RKO (cell line): ENCODE measurements at regions not wholly inside any gene's neighbourhood (a gene's known extent, or its start where the extent isn't known, plus 50 kb on each side); places are given as distances from the start of the nearest gene placed in this dataset.
A peak's percentile ranks its signal among the peaks of the same experiment; 100 is the strongest.

ENCODE experiments used
- DNase-seq: peaks from one replicate; pipeline ENCODE4 v3.0.0-alpha.2; 2016; ENCODE audit warnings: low spot score

DNA sequence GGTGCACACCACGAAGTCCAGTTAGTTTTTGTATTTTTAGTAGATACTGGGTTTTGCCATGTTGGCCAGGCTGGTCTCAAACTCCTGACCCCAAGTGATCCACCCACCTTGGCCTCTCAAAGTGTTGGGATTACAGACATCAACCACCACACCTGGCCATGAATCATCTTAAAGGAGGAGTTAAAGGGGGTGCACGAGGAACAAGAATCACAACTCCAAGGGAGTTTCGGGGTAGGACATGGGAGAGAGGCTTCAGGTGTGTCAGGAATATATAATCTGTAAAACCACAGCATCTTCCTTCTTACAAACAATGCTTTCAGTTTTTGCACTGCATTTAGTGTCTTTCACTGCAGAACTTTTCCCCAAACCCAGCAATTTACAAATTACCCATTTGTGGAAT, 137.4 kb upstream of the SGK1 start:
- no peak for DNase-seq

DNA sequence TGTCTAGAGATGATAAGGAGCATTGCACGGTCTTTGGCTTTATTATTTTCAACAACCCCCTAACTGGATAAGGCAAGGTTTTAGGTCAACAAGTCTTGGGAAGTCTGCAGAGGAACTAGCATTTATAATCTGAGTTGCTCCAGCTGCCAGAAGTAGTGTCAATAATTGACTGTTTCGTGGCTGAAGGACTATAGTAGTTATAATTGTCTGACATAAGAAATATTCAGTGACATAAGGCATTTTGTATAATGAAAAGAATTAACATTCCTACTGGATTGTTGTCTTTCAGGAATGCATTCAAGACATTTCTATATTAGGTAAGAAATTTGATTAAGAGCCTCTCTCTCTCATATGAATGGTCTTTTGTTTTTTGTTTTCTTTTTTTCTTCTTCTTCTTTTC, 136.9 kb upstream of the SGK1 start:
- no peak for DNase-seq

DNA sequence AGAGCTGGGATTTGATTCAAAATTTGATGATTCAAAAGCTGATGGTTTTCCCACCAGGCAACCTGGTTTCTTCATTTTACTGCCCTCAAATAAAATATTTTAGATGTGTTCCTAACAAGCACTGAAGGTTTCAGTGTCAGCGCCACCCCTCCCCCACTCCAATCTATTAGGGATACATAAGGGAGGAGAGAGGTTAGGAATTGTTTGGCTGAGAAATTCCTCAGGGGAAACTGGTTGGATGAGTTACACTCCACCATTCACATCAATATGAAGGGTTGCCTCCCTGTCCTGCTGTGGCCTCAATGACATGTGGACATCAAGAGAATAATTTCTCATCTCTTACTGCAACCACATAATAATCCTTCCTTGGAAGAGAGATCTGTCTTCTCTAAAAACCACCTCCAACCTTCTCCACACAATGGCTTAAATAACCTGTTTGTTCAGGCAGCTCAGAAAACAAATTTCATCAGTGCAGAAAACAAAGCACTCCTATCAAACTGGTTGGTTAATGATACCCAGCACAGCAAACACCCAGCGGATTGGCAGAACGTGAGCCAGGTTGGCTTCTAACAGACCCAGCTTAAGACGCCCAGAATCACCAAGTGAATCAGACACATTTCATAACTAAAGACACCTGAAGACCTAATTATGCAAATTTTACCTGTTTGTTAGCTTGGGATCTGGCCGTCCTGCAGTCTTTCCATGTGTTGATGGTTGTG, 136.0 kb upstream of the SGK1 start:
- no peak for DNase-seq

DNA sequence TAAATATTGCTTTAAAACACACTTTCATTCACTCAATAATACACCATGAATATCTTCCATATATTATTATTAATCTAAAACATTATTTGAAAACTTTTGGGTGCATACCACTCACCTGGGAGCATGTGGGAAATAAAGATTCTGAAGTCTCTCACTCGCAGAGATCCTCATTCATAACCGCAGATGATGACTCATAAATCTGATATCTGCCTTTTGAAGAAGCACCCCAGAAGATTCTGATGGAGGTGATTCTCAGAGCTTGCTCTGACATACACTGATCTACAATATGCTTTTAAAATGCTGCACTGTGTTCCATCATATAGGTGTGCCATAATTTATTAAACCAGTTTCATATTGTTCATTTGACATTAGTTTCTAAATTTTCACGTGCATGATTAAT, 135.0 kb upstream of the SGK1 start:
- DNase-seq = no peak

DNA sequence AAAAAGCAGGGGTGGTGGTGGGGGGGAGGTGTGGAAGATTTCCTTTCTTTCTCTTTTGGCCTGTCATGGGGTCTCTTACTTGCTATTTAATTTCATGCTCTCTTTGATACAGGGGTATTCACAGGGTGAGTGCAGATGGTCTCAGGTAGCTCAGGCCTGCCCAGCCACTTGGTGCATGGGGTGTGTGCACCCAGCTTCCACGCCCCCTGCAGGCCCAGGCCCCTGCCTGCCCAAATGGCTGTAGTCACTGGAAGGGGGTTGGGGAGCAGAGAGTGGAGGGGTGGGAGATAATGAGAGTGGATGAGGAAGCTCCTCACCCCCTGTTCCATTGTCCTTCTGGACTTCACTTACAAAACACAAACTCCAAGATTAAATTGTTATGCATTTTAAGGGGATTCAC, 133.6 kb upstream of the SGK1 start:
- no peak for DNase-seq

DNA sequence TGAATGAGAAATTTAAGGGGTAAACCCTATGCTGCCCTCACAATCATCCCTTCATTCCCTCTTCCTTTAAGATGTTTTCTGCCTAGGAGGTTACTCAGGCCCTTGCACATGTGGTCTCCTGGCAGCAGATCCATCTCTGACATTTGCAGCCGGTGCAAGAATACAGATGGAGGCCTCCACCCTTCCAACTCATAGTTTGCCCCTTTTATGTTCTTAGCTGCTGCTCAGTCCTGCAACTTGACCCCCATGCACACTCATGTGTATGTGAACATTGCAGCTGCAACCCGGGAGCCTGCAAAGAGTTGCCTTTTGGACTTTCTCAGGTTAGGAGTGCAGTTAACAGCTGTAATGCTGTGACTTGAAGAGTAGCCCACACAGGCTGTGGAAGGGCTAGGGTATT, 131.9 kb upstream of the SGK1 start:
- DNase-seq = no peak

DNA sequence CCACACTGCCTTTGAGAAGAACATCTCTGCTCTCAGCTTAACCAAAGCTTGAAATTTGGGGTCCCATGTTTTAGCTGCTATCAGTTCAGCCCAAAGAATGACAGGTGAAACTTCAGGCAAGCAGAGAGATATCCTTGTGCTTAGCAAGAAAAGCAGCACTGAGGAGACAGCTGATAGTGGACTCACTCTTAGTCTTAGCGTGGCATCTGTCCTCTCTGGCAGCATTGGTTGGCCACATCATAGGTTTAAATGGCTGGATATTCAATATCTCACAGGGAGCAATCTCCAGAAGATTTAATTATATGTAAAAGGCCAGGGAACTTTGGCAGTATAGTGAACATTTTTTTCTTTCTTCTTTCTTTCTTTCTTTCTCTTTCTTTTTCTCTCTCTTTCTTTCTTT, 131.1 kb upstream of the SGK1 start:
- no peak for DNase-seq

DNA sequence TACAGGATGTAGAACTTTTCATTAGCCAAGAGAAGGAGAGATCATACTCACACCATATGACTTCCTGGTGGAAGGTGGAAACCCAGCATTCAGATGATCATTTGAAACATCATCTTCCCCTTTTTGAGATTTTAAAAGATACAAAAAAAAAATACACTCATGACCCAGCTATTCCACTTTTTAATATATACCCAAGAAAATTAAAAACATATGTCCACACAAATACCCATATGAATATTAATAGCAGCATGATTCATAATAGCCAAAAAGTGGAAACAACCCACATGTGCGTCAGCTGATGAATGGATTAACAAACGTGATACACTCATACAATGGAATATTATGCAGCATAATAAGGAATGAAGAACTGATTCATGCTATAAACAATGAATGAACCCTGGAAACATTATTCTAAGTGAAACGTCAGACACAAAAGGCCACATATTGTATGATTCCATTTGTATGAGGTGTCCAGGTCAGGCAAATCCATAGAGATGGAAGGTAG, 130.0 kb upstream of the SGK1 start:
- peak; percentile 43 for DNase-seq

DNA sequence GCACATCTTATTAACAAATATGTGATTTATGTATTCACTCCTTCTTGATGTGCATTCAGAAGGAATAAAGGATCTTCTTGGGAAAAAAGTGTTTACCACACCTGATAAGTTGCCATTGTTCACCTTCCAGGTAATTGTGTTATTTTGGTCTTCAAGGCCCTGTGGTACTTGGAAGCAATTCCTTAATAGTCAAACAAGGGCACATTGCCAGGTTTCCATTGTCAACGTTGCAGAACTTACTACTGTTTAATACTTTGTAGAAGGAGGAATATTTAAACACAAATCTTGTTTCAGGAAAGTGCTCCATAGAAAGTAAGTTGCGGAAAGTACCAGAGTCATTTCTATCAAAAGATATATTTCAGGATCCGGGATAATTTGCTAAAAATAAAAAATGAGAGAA, 129.5 kb upstream of the SGK1 start:
- no peak for DNase-seq

DNA sequence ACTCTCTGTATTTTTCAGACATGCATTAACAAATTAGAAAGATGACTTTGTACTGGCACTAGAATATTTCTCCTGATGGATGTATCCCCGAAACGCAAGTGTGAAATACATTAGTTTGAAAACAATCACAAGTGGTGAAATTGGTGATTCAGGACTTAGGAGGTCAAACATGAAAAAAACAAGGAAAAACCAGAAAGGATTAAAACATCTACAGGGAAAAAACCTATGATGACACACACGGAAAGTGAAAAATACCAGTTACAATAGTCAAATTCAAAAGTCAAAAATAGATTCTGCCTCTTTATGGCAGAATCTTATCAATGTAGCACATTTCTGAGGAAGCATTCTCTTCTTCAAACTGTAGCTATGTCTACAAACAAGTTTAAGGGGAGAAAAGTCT, 129.0 kb upstream of the SGK1 start:
- DNase-seq = no peak

DNA sequence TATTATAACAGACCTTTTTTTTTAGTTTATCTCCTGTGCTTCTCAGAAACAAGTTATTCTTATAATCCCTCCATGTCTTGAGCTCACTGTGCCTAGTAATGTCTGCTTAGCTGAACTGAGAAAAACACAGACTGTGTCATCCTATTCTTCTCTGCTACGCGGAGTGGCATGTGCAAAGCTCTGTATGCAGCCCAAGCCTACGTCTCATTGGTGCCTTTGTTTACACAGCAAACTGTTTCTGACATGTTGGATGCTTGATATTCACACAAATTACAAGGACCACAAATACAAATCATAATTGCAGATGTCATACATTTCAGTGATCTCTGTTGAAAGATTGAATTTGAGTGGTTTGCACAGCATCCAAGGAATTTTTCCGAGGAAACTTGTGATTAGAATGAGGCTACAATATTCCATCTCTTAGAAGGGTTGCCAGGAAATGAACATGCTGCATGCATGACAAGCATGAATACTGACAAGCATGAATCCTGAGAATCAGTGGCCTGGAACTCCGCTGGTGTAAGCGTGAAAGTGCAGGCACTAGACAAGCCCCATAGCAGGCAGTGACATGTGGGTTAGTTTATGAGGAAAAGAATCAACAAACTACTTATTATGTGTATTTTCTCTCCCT, 128.4 kb upstream of the SGK1 start:
- no peak for DNase-seq

DNA sequence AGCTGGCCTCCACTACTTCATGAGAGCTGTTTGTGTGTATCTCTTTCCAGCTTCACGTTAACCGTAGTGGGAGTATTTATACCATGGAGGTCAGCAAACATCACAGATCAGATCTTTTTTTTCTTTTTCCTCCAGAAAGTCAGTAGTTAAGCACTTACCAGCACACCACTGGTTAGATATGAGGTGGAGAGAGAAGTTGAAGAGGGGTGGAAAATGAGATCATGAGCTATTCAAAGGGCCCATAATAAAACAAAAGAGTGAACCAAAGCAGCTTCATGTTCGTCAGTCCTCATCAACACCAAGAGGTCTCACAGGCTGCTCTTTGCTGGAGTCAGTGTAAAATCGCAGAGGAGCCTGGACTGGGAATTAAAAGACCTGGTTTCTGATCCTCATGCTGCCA, 125.1 kb upstream of the SGK1 start:
- DNase-seq = no peak

DNA sequence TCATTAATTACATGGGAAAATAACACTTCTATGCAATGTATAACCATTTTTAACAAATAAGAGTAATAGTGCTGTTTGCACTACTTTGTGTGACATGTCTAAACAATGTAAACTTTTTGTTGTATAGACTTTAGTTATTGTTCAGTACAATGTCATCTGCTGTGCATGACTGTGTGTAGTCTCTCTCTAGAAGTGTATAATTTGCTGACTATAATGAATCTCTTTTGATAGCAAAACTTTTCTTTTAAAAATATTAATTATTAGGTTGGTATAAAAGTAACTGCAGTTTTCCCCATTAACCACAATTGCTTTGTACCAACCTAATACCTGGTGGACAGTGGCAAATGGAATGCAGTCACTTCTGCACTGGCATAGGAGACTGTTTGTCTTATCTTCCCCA, 124.2 kb upstream of the SGK1 start:
- DNase-seq = no peak

DNA sequence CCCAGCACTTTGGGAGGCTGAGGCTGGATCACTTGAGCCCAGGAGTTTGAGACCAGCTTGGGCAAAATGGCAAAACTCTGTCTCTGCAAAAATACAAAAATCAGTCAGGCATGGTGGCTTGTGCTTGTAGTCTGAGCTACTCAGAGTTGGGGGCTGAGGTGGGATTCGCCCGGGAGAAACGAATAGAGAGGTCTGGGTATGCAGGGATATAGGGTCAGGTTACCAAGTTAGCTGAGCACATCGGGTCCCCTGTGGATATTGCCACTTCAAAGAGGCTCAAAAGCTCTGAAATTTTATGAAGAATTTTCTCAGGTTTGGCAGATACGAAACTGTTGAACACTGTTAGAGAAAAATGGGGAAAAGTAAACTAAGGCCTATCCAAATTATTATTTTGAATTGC, 120.9 kb upstream of the SGK1 start:
- DNase-seq = no peak

DNA sequence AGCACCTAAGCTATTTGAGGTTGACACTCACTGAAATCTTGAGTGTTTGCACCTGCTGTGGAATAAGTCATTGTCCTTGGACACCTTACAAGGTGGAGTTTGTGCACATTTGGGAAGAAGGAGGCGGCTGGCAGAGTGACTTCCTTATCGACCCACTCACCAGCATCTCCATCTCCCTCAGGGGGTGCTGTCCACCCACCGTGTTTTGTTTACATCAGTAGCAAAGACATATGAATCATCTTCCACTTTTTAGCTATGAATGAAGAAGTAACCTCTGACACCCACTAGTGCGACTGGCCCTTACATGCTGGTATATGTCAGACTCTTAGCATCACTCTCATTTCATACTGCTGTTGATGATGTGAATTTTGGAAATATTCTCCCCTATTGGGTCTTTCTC, 119.5 kb upstream of the SGK1 start:
- peak; percentile 32 for DNase-seq

DNA sequence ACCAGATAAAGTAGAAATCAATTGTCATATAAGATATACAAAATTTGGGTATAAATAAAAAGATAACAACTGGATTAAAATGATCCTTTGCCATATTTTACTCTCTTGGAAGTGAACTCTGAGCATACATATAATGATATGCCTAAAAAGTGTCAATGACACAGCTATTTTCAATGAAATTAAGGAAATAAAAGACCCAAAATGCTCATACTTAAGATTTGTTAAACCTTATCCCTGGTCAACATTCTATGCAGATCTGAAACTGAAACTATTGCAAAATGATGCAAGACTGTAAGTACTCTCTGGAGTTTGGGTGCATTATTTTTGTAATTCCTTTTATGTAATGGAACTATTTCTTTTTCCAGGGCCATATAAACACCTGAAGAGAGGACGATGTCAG, 119.0 kb upstream of the SGK1 start:
- DNase-seq = no peak

DNA sequence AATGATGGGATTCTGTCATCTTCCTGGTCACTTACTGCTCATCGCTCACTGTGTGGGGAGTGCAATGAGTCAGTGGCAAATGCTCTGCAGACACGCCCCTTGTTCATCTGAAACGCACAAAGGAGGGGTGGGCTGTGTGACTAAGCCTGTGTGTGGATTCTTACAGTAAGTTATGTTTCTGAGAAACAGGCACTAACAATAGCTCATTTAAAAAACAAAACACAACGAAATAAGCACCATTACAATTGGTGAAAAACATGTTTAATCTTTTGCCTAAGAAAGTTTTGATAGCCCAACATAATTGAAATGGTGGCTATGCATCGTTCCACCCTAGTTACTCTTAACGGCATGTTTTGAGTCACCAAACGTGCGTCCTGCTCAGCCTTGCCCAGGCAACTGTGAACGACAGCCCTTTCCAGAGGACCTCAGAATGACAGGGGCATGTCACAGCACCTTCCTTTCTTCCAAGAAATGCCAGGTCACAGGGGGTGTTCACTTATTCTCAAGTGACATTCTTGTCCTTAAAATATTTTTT, 118.4 kb upstream of the SGK1 start:
- DNase-seq = peak; percentile 93

DNA sequence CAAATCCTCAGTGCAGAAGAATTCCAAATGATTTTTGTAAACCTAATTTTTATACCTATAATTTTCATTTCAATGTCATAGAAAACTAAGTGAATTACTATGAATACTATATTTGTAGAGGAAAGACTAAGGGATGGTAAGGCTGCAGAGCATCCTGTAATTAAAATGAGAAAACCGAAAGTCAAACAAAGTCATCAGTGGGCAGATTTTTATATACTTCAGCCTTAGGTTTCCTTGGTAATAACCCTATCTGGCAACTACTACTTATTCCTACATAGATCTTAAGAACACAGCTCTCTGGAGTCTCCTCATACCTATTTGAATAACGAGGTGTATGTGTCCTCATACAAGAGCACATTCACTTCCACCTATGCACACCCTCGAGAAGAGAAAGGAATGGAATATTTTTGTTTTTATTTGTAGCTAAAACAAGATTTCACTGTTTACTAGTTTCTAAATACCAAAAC, 117.9 kb upstream of the SGK1 start:
- no peak for DNase-seq

DNA sequence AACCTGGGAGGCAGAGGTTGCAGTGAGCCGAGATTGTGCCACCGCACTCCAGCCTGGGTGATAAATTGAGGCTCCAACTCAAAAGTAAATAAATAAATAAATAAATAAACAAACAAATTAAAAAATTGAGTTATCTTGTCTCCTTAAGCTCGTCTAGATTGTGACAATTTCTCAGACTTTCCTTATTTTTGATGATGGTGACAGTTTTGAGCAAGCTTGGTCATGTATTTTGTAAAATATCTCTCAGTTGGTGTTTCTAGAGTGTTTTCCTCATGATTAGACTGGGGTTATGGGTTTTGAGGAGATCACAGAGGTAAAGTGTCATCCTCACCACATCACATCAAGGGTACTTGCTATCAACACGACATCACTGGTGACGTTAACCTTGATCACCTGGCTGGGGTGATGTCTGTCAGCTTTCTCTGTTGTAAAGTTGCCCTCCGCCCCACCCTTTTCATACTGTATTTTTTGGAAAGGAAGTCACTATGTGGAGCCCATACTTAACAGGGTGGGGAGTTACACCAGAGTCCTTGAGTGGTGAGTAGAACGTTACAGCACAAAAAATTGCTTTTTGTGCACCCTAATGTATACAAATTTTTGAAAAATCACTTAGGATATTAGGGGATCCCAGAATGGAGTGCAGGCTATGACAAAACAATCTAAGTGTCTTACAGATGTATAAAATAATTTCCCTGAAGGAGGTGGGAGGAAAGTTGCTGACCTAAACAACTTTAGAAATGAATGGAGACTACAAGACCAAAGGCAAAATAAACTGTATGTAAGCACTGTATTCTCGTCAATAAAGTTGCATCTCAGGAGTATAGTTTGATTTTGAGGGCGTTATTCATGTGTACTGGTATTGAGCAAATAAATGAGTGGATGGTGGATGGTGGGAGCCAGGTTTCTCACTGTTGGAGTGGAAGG, 116.4 kb upstream of the SGK1 start:
- no peak for DNase-seq

DNA sequence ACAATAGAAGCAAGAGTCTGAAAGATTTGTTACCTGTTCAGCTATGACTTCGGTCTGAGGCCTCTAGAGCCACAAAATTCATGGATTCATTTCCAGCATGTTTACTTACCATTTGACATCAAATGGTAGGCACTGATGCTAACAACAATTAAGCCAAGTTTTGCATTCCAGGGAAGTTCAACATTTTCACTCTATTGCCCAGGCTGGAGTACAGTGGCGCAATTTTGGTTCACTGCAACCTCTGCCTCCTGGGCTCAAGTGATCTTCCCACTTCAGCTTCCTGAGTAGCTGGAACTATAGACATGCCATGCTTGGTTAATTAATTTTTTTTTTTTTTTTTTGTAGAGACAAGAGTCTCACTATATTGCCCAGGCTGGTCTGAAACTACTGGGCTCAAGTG, 114.1 kb upstream of the SGK1 start:
- DNase-seq = no peak

DNA sequence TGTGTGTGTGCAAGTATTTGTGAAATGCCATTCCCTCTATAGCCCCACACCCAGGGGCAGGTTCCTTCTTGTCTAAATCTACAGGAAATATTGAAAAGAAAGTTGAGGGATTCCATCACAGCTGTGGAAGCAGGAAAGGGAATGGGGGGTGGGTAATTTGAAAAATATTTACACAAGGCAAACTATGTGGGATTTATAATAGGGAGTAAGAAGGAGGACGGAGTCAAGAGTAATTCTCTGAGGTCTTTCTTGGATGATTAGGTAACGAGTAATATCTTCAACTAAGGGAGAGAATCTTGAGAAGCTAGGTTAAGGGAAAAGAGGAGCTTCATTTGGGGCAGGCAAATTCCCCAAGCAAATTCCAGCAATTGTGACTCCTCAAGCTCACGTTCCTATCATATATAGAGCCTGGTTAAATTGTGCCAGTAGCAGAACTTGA, 113.5 kb upstream of the SGK1 start:
- DNase-seq = no peak

DNA sequence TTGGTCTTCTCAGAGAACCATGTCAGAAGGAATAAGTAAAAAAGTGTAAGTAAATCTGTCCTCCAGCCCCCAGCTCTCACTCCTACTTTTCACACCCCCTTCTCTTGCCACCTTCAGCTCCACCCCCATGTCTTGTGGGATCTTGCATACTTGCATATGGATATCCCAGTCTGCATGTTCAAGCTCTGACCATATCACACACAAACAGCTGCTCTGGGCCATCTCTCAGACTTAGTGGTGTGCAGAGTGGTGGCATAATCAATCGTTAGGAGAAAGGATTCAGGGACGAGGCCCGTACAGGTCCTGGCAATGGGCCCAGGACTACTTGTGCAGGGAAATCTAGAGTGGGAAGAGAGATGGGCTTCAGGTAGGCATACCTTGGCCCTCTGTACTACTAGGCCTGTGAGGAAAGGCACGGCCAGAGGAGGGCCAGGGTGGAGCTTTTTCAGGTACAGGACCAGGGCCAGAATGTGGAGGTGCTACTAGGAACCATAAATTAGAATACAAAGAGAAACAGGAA, 112.0 kb upstream of the SGK1 start:
- DNase-seq = no peak
